Memory B cell (primary cell): ENCODE measurements at regions not wholly inside any gene's neighbourhood (a gene's known extent, or its start where the extent isn't known, plus 50 kb on each side); places are given as distances from the start of the nearest gene placed in this dataset.

Experiments used
- ATAC-seq: fragments of 150-1000 bp; cut with Tn5 transposase; 2 replicates; pipeline ENCODE4 v1.10.0; 2021; ENCODE audit warnings: low read depth, mild to moderate bottlenecking, moderate library complexity
- DNase-seq, 2 donors: peaks; one replicate each; pipeline ENCODE4 v3.0.0; 2022; ENCODE audit warnings: low spot score in 2 of 2
- H3K27ac Mint-ChIP-seq: one replicate; pipeline ENCODE4 v1.8.0; 2022; ENCODE audit warnings: mild to moderate bottlenecking, moderate library complexity, mixed read lengths
- H3K27me3 Mint-ChIP-seq: one replicate; pipeline ENCODE4 v1.8.0; 2022; ENCODE audit warnings: mixed read lengths
- H3K36me3 Mint-ChIP-seq: one replicate; pipeline ENCODE4 v1.8.0; 2022; ENCODE audit warnings: mild to moderate bottlenecking, mixed read lengths
- H3K4me1 Mint-ChIP-seq: one replicate; pipeline ENCODE4 v1.8.0; 2022; ENCODE audit warnings: mixed read lengths
- H3K4me3 Mint-ChIP-seq: one replicate; pipeline ENCODE4 v1.8.0; 2022; ENCODE audit warnings: mild to moderate bottlenecking, moderate library complexity, mixed read lengths
- H3K9me3 Mint-ChIP-seq: one replicate; pipeline ENCODE4 v1.8.0; 2022; ENCODE audit warnings: mixed read lengths

- Mint-ChIP-seq H3K27me3 (no peaks in the 10 kb centered on the region), H3K4me1 (peaks cover 57% of the 10 kb centered on the region), H3K4me3 (peak overlapping the region; percentile 90), H3K27ac (peak overlapping the region; percentile 98), H3K36me3 (no peaks in the 10 kb centered on the region), H3K9me3 (no peaks in the 10 kb centered on the region)
- DNase-seq (peak; percentile 63 to 69), ATAC-seq (peak; percentile 50)
Measured at GRCh38 chr17:77319211-77320043, 178.7 kb downstream of the SEC14L1 start.

GRCh38 chr17:77320044-77320440 is 179.3 kb downstream of the SEC14L1 start:
- Mint-ChIP-seq H3K36me3 (no peaks in the 10 kb centered on the region), H3K9me3 (no peaks in the 10 kb centered on the region), H3K27me3 (no peaks in the 10 kb centered on the region), H3K4me3 (peak overlapping the region; percentile 90), H3K4me1 (peaks cover 61% of the 10 kb centered on the region), H3K27ac (peak overlapping the region; percentile 98)
- DNase-seq, result no peak
- no peak for ATAC-seq

GRCh38 chr17:77320485-77321256 is 179.9 kb downstream of the SEC14L1 start:
- Mint-ChIP-seq H3K27me3 (no peaks in the 10 kb centered on the region), H3K36me3 (no peaks in the 10 kb centered on the region), H3K4me1 (peaks cover 64% of the 10 kb centered on the region), H3K9me3 (no peaks in the 10 kb centered on the region), H3K27ac (peak overlapping the region; percentile 98), H3K4me3 (peak overlapping the region; percentile 90)
- ATAC-seq (peak; percentile 58), DNase-seq (peak; percentile 73 to 82)

- ATAC-seq (no peak), DNase-seq (no peak)
- H3K9me3 Mint-ChIP-seq, result no peaks in the 10 kb centered on the region
- H3K4me1 Mint-ChIP-seq, result peaks cover 70% of the 10 kb centered on the region
- H3K4me3 Mint-ChIP-seq, result peak overlapping the region; percentile 90
- H3K27me3 Mint-ChIP-seq, result no peaks in the 10 kb centered on the region
- H3K36me3 Mint-ChIP-seq, result no peaks in the 10 kb centered on the region
- peak overlapping the region; percentile 98 for H3K27ac Mint-ChIP-seq
Measured at GRCh38 chr17:77321649-77322513, 181.1 kb downstream of the SEC14L1 start.

- no peak for ATAC-seq
- Mint-ChIP-seq H3K36me3 (no peaks in the 10 kb centered on the region), H3K4me3 (peak overlapping the region; percentile 90), H3K27ac (peak overlapping the region; percentile 98), H3K27me3 (no peaks in the 10 kb centered on the region), H3K9me3 (no peaks in the 10 kb centered on the region), H3K4me1 (peaks cover 66% of the 10 kb centered on the region)
- DNase-seq, result peak in 1 of 2 donors; percentile 68
Measured at GRCh38 chr17:77322514-77323412, 182.0 kb downstream of the SEC14L1 start.

GRCh38 chr17:77323413-77324171 is 182.8 kb downstream of the SEC14L1 start:
- peak; percentile 50 to 69 for DNase-seq
- ATAC-seq, result peak; percentile 7
- peak overlapping the region; percentile 98 for H3K27ac Mint-ChIP-seq
- H3K27me3 Mint-ChIP-seq, result no peaks in the 10 kb centered on the region
- H3K4me1 Mint-ChIP-seq, result peaks cover 67% of the 10 kb centered on the region
- peak overlapping the region; percentile 90 for H3K4me3 Mint-ChIP-seq
- H3K36me3 Mint-ChIP-seq, result no peaks in the 10 kb centered on the region
- no peaks in the 10 kb centered on the region for H3K9me3 Mint-ChIP-seq

- no peak for ATAC-seq
- Mint-ChIP-seq H3K27me3 (no peaks in the 10 kb centered on the region), H3K4me1 (peaks cover 63% of the 10 kb centered on the region), H3K9me3 (no peaks in the 10 kb centered on the region), H3K27ac (peak overlapping the region; percentile 98), H3K36me3 (no peaks in the 10 kb centered on the region), H3K4me3 (peak overlapping the region; percentile 90)
- DNase-seq, result no peak
Measured at GRCh38 chr17:77324227-77324626, 183.5 kb downstream of the SEC14L1 start.

GRCh38 chr17:77325577-77326075 is 184.9 kb downstream of the SEC14L1 start:
- DNase-seq, result no peak
- H3K4me1 Mint-ChIP-seq, result peaks cover 53% of the 10 kb centered on the region
- H3K4me3 Mint-ChIP-seq, result peak overlapping the region; percentile 90

GRCh38 chr17:77326076-77326591 is 185.4 kb downstream of the SEC14L1 start:
- no peak for DNase-seq
- peak overlapping the region; percentile 98 for H3K27ac Mint-ChIP-seq
- peaks cover 53% of the 10 kb centered on the region for H3K4me1 Mint-ChIP-seq
- H3K4me3 Mint-ChIP-seq, result peak overlapping the region; percentile 65
- no peaks in the 10 kb centered on the region for H3K36me3 Mint-ChIP-seq
- no peaks in the 10 kb centered on the region for H3K27me3 Mint-ChIP-seq
- no peaks in the 10 kb centered on the region for H3K9me3 Mint-ChIP-seq
- ATAC-seq, result no peak

More at GRCh38 chr17:77325577-77326075, 184.9 kb downstream of the SEC14L1 start:
- Mint-ChIP-seq H3K27ac (peak overlapping the region; percentile 98), H3K27me3 (no peaks in the 10 kb centered on the region), H3K9me3 (no peaks in the 10 kb centered on the region), H3K36me3 (no peaks in the 10 kb centered on the region)
- peak; percentile 11 for ATAC-seq

- DNase-seq (no peak), ATAC-seq (no peak)
- peaks cover 55% of the 10 kb centered on the region for H3K4me1 Mint-ChIP-seq
- H3K4me3 Mint-ChIP-seq, result no peak overlapping the region
- H3K36me3 Mint-ChIP-seq, result no peaks in the 10 kb centered on the region
- H3K27ac Mint-ChIP-seq, result peak overlapping the region; percentile 98
- no peaks in the 10 kb centered on the region for H3K27me3 Mint-ChIP-seq
- H3K9me3 Mint-ChIP-seq, result no peaks in the 10 kb centered on the region
Measured at GRCh38 chr17:77326636-77327035, 185.9 kb downstream of the SEC14L1 start.

GRCh38 chr17:77327181-77327565 is 186.4 kb downstream of the SEC14L1 start:
- H3K27ac Mint-ChIP-seq, result no peak overlapping the region
- DNase-seq (no peak), ATAC-seq (no peak)
- H3K4me3 Mint-ChIP-seq, result no peak overlapping the region
- no peaks in the 10 kb centered on the region for H3K27me3 Mint-ChIP-seq
- peaks cover 55% of the 10 kb centered on the region for H3K4me1 Mint-ChIP-seq
- H3K9me3 Mint-ChIP-seq, result no peaks in the 10 kb centered on the region
- H3K36me3 Mint-ChIP-seq, result no peaks in the 10 kb centered on the region
